ENCODE measurements at regions not wholly inside any gene's neighbourhood (a gene's known extent, or its start where the extent isn't known, plus 50 kb on each side); places are given as distances from the start of the nearest gene placed in this dataset.

- TF ChIP-seq FOXA1 (IDR thresholded peaks at IDR 0.05) = no peak
- POLR2A ChIA-PET = no interaction called here
- DNase-seq (ENCODE audit: extremely low spot score) = no peak
- CTCF ChIA-PET = no interaction called here
Observed at GRCh38 chr5:110354915-110355644, 371.4 kb downstream of the TMEM232 start.

- DNase-seq (ENCODE audit: extremely low spot score) = no peak
Observed at GRCh38 chr5:110356677-110357076, 369.8 kb downstream of the TMEM232 start.

GRCh38 chr5:110359221-110359620 is 367.2 kb downstream of the TMEM232 start:
- no peak for DNase-seq (ENCODE audit: extremely low spot score)
- POLR2A ChIA-PET = interaction anchor here (0.7 kb wide), 1 partner anchor 461 kb away, joined by 3 read pairs; no protein-coding TSS in a partner anchor
- CTCF ChIA-PET = no interaction called here
- TF ChIP-seq PKNOX1 (IDR thresholded peaks at IDR 0.05) (no peak), SP1 (IDR thresholded peaks at IDR 0.05) (no peak), ELF4 (IDR thresholded peaks at IDR 0.05) (no peak), HDGF (IDR thresholded peaks at IDR 0.05; ENCODE audit: borderline replicate concordance) (no peak), ARNT (IDR thresholded peaks at IDR 0.05) (no peak), FOXA1 (IDR thresholded peaks at IDR 0.05) (no peak), FOXK2 (IDR thresholded peaks at IDR 0.05) (no peak), L3MBTL2 (conservative IDR thresholded peaks at IDR 0.05) (no peak), SUZ12 (IDR thresholded peaks at IDR 0.05) (no peak), LEF1 (IDR thresholded peaks at IDR 0.05; ENCODE audit: borderline replicate concordance) (no peak), NFRKB (IDR thresholded peaks at IDR 0.05) (no peak), TARDBP (IDR thresholded peaks at IDR 0.05) (no peak), BHLHE40 (IDR thresholded peaks at IDR 0.05; ENCODE audit: borderline replicate concordance) (no peak), ZNF384 (IDR thresholded peaks at IDR 0.05) (no peak), FOXM1 (IDR thresholded peaks at IDR 0.05; ENCODE audit: borderline replicate concordance) (no peak), CTBP1 (IDR thresholded peaks at IDR 0.05; ENCODE audit: borderline replicate concordance) (no peak)

More at GRCh38 chr5:110356677-110357076, 369.8 kb downstream of the TMEM232 start:
- ChIA-PET CTCF (no interaction called here), POLR2A (no interaction called here)
- no peak for TF ChIP-seq HDGF (IDR thresholded peaks at IDR 0.05; ENCODE audit: borderline replicate concordance)
- no peak for TF ChIP-seq L3MBTL2 (conservative IDR thresholded peaks at IDR 0.05)
- no peak for TF ChIP-seq LEF1 (IDR thresholded peaks at IDR 0.05; ENCODE audit: borderline replicate concordance)
- TF ChIP-seq FOXM1 (IDR thresholded peaks at IDR 0.05; ENCODE audit: borderline replicate concordance) = no peak
- TF ChIP-seq ARNT (IDR thresholded peaks at IDR 0.05) = no peak
- TF ChIP-seq PKNOX1 (IDR thresholded peaks at IDR 0.05) = no peak
- TF ChIP-seq SUZ12 (IDR thresholded peaks at IDR 0.05) = no peak
- no peak for TF ChIP-seq FOXK2 (IDR thresholded peaks at IDR 0.05)

- ChIA-PET POLR2A (no interaction called here), CTCF (no interaction called here)
- TF ChIP-seq ELF4 (IDR thresholded peaks at IDR 0.05) (no peak), NFRKB (IDR thresholded peaks at IDR 0.05) (no peak), ARNT (IDR thresholded peaks at IDR 0.05) (no peak), LEF1 (IDR thresholded peaks at IDR 0.05; ENCODE audit: borderline replicate concordance) (no peak), PKNOX1 (IDR thresholded peaks at IDR 0.05) (no peak), SUZ12 (IDR thresholded peaks at IDR 0.05) (no peak), CTBP1 (IDR thresholded peaks at IDR 0.05; ENCODE audit: borderline replicate concordance) (no peak), FOXA1 (IDR thresholded peaks at IDR 0.05) (no peak), FOXM1 (IDR thresholded peaks at IDR 0.05; ENCODE audit: borderline replicate concordance) (no peak), HDGF (IDR thresholded peaks at IDR 0.05; ENCODE audit: borderline replicate concordance) (no peak), ZNF384 (IDR thresholded peaks at IDR 0.05) (no peak)
- no peak for DNase-seq (ENCODE audit: extremely low spot score)
Observed at GRCh38 chr5:110361471-110361870, 365.0 kb downstream of the TMEM232 start.

- ChIA-PET POLR2A (no interaction called here), CTCF (no interaction called here)
- TF ChIP-seq SUZ12 (IDR thresholded peaks at IDR 0.05) (no peak), SP1 (IDR thresholded peaks at IDR 0.05) (no peak), FOXK2 (IDR thresholded peaks at IDR 0.05) (no peak), L3MBTL2 (conservative IDR thresholded peaks at IDR 0.05) (no peak), ELF4 (IDR thresholded peaks at IDR 0.05) (no peak), FOXA1 (IDR thresholded peaks at IDR 0.05) (no peak), ZNF384 (IDR thresholded peaks at IDR 0.05) (no peak), PKNOX1 (IDR thresholded peaks at IDR 0.05) (no peak)
- no peak for DNase-seq (ENCODE audit: extremely low spot score)
Observed at GRCh38 chr5:110362261-110362660, 364.2 kb downstream of the TMEM232 start.

- POLR2A ChIA-PET = no interaction called here
- CTCF ChIA-PET = interaction anchor here (0.9 kb wide), 1 partner anchor 33 kb away, joined by 3 read pairs; no protein-coding TSS in a partner anchor
- TF ChIP-seq FOXM1 (IDR thresholded peaks at IDR 0.05; ENCODE audit: borderline replicate concordance) (no peak), PKNOX1 (IDR thresholded peaks at IDR 0.05) (no peak), SP1 (IDR thresholded peaks at IDR 0.05) (no peak), BHLHE40 (IDR thresholded peaks at IDR 0.05; ENCODE audit: borderline replicate concordance) (no peak), LEF1 (IDR thresholded peaks at IDR 0.05; ENCODE audit: borderline replicate concordance) (no peak), NFRKB (IDR thresholded peaks at IDR 0.05) (no peak), ARNT (IDR thresholded peaks at IDR 0.05) (no peak), CTBP1 (IDR thresholded peaks at IDR 0.05; ENCODE audit: borderline replicate concordance) (no peak), SUZ12 (IDR thresholded peaks at IDR 0.05) (no peak), FOXK2 (IDR thresholded peaks at IDR 0.05) (no peak), ELF4 (IDR thresholded peaks at IDR 0.05) (no peak), HDGF (IDR thresholded peaks at IDR 0.05; ENCODE audit: borderline replicate concordance) (no peak), FOXA1 (IDR thresholded peaks at IDR 0.05) (no peak), TARDBP (IDR thresholded peaks at IDR 0.05) (no peak), ZNF384 (IDR thresholded peaks at IDR 0.05) (no peak), L3MBTL2 (conservative IDR thresholded peaks at IDR 0.05) (no peak)
- DNase-seq (ENCODE audit: extremely low spot score) = no peak
Observed at GRCh38 chr5:110366716-110367115, 359.8 kb downstream of the TMEM232 start.

Measured in HEK293T (cell line).